HS-5 (cell line): ENCODE measurements at regions not wholly inside any gene's neighbourhood (a gene's known extent, or its start where the extent isn't known, plus 50 kb on each side); places are given as distances from the start of the nearest gene placed in this dataset.

Source experiments
- DNase-seq: peaks from one replicate; pipeline ENCODE4 v3.0.0-alpha.2; 2012; ENCODE audit warnings: low read depth

DNA sequence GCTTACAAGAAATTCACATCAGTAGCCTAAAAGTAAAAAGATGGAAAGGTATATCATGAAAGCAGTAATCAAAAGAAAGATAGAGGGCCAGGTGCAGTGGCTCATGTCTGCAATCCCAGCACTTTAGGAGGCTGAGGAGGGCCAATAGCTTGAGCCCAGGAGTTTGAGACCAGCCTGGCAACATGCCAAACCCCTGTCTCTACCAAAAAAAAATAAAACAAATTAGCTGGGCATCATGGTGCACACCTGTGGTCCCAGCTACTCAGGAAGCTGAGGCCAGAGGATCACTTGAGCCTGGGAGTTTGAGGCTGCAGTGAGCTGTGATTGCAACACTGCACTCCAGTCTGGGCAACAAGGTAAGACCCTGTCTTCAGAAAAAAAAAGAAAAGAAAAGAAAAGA is 55.5 kb downstream of the GSPT2 start:
- DNase-seq, result no peak

DNA sequence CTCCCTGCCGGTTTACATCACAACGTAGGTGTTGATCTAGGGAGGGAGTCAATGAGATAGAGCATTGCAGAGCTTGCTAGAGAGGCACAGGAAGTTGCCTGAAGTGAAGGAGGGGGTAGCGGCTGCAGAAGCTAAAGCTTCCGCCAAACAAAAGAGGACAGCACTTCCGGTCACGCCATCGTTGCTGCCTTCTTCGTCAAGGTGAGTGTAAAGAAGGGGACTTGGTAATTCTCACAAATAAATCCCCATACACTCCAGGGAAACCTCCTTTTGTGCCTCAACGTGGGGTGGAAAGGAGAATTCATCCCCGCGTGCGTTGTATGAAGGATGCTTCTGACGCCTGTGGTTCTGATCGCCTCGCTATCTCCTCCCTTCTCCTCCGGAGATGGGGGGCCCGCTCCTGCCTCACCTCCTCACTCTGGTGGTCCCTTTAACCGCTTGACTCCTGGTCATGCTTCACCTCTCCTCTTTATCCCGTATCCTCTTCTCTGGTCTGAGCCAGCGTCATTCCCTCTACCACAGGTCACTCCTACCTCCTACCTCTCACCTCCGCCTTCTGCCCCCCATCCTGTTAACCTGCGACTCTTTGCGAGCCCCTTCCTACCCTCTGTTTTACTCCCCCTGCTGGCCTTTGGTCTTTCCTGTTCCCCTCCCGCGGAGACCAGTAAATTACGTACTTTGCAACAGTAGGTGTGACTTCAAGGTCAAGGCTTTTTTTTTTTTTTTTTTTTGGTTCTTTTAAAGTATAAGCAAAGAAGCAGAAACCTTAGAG is 59.9 kb downstream of the GSPT2 start:
- peak; percentile 16 for DNase-seq

- DNase-seq, result no peak
These were observed 60.6 kb downstream of the GSPT2 start for GRCh38 chrX:51803833-51804232.

DNA sequence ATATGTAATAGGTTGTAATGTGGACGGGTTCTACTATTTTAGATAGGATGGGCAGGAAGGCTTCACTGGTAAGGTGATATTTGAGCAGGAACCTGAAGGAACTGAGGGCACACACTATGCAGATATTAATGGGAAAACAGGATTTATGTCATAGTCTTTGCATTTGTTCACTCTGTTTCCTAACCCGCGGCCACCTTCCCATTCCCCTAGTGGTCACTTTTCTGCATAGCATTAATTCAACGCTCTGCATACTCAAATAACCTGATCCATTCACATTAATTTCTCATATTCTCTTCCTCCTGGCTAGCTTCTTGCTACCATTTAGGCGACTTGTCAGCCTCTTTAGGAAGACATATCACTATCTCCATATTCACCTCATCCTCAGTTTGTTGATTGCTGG is 61.5 kb downstream of the GSPT2 start:
- DNase-seq, result no peak

GRCh38 chrX:51813886-51814460 is 70.7 kb downstream of the GSPT2 start:
- DNase-seq, result no peak

DNA sequence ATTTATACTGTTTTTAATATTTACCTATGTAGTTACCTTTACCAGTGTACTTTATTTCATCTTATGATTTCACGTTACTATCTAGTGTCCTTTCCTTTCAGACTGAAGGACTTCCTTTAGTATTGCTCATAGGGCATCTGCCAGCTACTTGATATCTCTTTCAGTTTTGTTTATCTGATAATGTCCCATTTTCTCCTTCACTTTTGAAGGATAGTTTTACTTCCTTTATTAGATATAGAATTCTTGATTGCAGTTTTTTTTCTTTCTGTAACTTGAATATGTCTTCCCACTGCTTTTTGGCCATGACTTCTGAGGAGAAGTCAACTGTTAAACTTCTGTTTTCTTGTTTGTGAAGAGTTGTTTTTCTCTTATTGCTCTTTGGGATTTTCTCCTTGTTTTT is 69.4 kb upstream of the MAGED1 start:
- no peak for DNase-seq

GRCh38 chrX:51825436-51825835 is 68.0 kb upstream of the MAGED1 start:
- DNase-seq, result no peak

DNA sequence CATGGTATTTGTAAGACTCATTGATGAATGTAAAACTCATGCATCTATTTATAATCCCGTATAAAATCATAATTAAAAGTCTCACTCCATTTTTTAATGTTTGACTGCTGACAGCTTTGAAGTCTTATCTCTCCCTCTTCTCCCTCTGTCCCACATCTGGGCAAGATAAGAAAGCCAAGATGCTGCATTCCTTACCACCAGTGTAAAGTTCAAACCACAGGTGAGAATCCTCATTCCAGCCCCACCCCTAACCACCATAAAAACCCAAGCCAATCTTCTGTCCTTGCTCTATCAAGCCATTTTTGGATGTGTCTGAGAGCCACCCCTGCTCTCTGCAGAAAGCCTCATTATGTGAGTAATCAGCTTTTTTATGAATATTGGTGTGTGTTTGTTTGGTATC is 59.3 kb upstream of the MAGED1 start:
- DNase-seq, result no peak

DNA sequence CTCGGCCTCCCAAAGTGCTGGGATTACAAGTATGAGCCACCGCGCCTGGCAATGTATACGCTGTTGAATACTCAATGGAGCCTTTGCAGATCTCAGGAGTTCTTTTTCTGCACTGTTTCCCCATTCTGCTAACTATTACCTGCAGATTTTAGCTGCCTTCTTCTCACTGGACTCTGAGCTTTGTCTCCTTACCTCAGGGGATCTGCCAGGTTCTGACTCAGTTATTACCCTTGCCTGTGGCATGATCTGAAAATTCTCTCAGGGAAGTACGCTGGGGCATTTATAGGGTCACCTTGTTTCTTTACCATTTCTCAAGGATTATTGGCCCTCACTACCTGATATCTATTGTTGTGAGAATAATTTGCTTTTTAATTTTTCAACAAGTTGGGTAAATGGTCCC is 56.6 kb upstream of the MAGED1 start:
- no peak for DNase-seq

DNA sequence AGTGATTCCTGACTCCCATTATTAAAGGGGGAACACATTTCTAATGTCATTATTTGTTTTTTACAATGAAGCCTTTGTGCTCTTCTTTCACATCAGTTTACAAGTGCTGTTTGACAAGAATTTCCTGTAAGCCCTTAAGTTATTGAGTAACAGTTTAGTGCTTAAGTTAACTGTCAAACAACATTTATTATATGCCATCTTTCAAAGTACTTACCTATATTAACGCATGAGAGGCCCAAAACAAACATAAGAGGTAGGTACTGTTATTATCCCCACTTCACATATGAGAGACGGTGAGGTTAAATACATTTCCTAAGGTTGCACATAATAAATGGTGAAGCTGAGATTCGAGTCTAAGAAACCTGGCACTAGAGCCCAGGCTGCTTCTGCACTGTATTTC is 56.0 kb upstream of the MAGED1 start:
- no peak for DNase-seq

- DNase-seq, result no peak
These were observed 55.5 kb upstream of the MAGED1 start for GRCh38 chrX:51837921-51838320.
